SK-N-SH (cell line): ENCODE measurements at regions not wholly inside any gene's neighbourhood (a gene's known extent, or its start where the extent isn't known, plus 50 kb on each side); places are given as distances from the start of the nearest gene placed in this dataset.

Source experiments
- CTCF ChIA-PET: fragments of 300-600, 350-600 bp; formaldehyde crosslinking; extraction: SDS; loops from one replicate; lab custom pipeline; 2021; lab: Yijun Ruan, JAX
- POLR2A ChIA-PET: fragments of 350-600 bp; sonication (Branson Sonifier 250); formaldehyde crosslinking; extraction: SDS; loops from one replicate; lab custom pipeline; 2020; ENCODE audit warnings: antibody characterized with exemption, inconsistent platforms; lab: Yijun Ruan, JAX
- DNase-seq: peaks from one replicate; pipeline ENCODE4 v3.0.0; 2012
- H2AFZ ChIP-seq: fragments of 200-600 bp; sonication (generic); 2 replicates; pipeline ENCODE4 v1.8.1; 2016; ENCODE audit warnings: antibody characterized with exemption, mild to moderate bottlenecking, low read depth
- H3F3A ChIP-seq: fragments of 200-600 bp; sonication (generic); replicated peaks from 2 replicates; pipeline ENCODE3; 2016; ENCODE audit warnings: antibody characterized with exemption, mild to moderate bottlenecking; ENCODE audit not compliant: insufficient read depth
- H3K27ac ChIP-seq, 2 experiments: fragments of 200-500 bp in 1 of 2; fragments of 200-600 bp in 1 of 2; sonication (Bioruptor generic) in 1 of 2; sonication (generic), shearing (Covaris generic) in 1 of 2; 2 replicates each; pipeline versions ENCODE4 v1.5.1 to v1.6.1; 2014 to 2016; ENCODE audit warnings: low read depth in 2 of 2, inconsistent platforms in 1 of 2, low read length in 1 of 2, mild to moderate bottlenecking in 1 of 2, mixed read lengths in 1 of 2
- H3K27me3 ChIP-seq: fragments of 200-600 bp; sonication (generic), shearing (Covaris generic); 2 replicates; pipeline ENCODE4 v1.6.1; 2016; ENCODE audit warnings: mixed run types; ENCODE audit not compliant: insufficient read depth
- H3K36me3 ChIP-seq, 2 experiments: fragments of 200-500 bp in 1 of 2; fragments of 200-600 bp in 1 of 2; sonication (Bioruptor generic) in 1 of 2; sonication (generic) in 1 of 2; replicated peaks in 1 of 2; 2 replicates each; pipeline versions ENCODE3 to v1.5.1; 2014 to 2016; ENCODE audit warnings: low read length in 1 of 2, mild to moderate bottlenecking in 1 of 2; ENCODE audit not compliant: insufficient read depth in 2 of 2, control insufficient read depth in 1 of 2
- H3K4me1 ChIP-seq, 2 experiments: fragments of 200-500 bp in 1 of 2; fragments of 200-600 bp in 1 of 2; sonication (Bioruptor generic) in 1 of 2; sonication (generic), shearing (Covaris generic) in 1 of 2; 2 replicates each; pipeline versions ENCODE4 v1.5.1 to v1.6.1; 2014 to 2016; ENCODE audit warnings: low read depth in 1 of 2, low read length in 1 of 2, mixed run types in 1 of 2; ENCODE audit not compliant: insufficient read depth in 2 of 2, control insufficient read depth in 1 of 2
- H3K4me2 ChIP-seq: fragments of 200-600 bp; sonication (generic), shearing (Covaris generic); 2 replicates; pipeline ENCODE4 v1.6.1; 2017; ENCODE audit warnings: mixed run types
- H3K4me3 ChIP-seq, 2 experiments: fragments of 200-500 bp in 1 of 2; fragments of 200-600 bp in 1 of 2; sonication (Bioruptor generic) in 1 of 2; sonication (generic), shearing (Covaris generic) in 1 of 2; 2 replicates each; pipeline versions ENCODE4 v1.5.1 to v1.8.1; 2014 to 2016; ENCODE audit warnings: low read depth in 2 of 2, inconsistent platforms in 1 of 2, low read length in 1 of 2, mild to moderate bottlenecking in 1 of 2, mixed read lengths in 1 of 2, moderate library complexity in 1 of 2
- H3K79me2 ChIP-seq: fragments of 200-600 bp; sonication (generic); 2 replicates; pipeline ENCODE4 v1.8.1; 2017; ENCODE audit warnings: mild to moderate bottlenecking; ENCODE audit not compliant: insufficient read depth
- H3K9ac ChIP-seq: fragments of 200-600 bp; sonication (generic); 2 replicates; pipeline ENCODE4 v1.6.1; 2017; ENCODE audit warnings: mixed run types
- H3K9me2 ChIP-seq: fragments of 200-600 bp; sonication (generic); 2 replicates; pipeline ENCODE4 v1.6.1; 2017; ENCODE audit warnings: mixed run types
- H3K9me3 ChIP-seq: fragments of 200-600 bp; sonication (generic); 2 replicates; pipeline ENCODE4 v1.6.1; 2017; ENCODE audit warnings: mixed run types, mild to moderate bottlenecking, moderate library complexity
- H4K20me1 ChIP-seq: fragments of 200-600 bp; sonication (generic); 2 replicates; pipeline ENCODE4 v1.6.1; 2017; ENCODE audit warnings: mild to moderate bottlenecking, mixed run types; ENCODE audit not compliant: insufficient read depth
- CHD2 ChIP-seq: fragments of 150-350 bp; IDR thresholded peaks from 2 replicates; pipeline ENCODE4 v1.6.1; 2018; ENCODE audit warnings: low read length; ENCODE audit not compliant: partially characterized antibody
- FOXM1 ChIP-seq: IDR thresholded peaks from 2 replicates; pipeline ENCODE4 v1.4.0; 2012; ENCODE audit warnings: low read depth, mild to moderate bottlenecking
- GABPA ChIP-seq: IDR thresholded peaks from 2 replicates; pipeline ENCODE4 v1.4.0; 2012; ENCODE audit warnings: low read depth, mild to moderate bottlenecking
- GATA2 ChIP-seq: sonication (generic); formaldehyde crosslinking; IDR thresholded peaks from 2 replicates; pipeline ENCODE4 v1.5.0; 2020; ENCODE audit warnings: mild to moderate bottlenecking, missing genetic modification reagents
- MEF2A ChIP-seq: IDR thresholded peaks from 2 replicates; pipeline ENCODE4 v1.4.0; 2012; ENCODE audit warnings: low read depth, borderline replicate concordance
- NFIC ChIP-seq: IDR thresholded peaks from 2 replicates; pipeline ENCODE4 v1.4.0; 2012; ENCODE audit warnings: borderline replicate concordance
- NRF1 ChIP-seq: IDR thresholded peaks from 2 replicates; pipeline ENCODE4 v1.6.1; 2012; ENCODE audit warnings: low read depth, mild to moderate bottlenecking, low read length
- PBX3 ChIP-seq: IDR thresholded peaks from 2 replicates; pipeline ENCODE4; 2012
- RFX5 ChIP-seq: IDR thresholded peaks from 2 replicates; pipeline ENCODE4 v1.6.1; 2012; ENCODE audit warnings: mild to moderate bottlenecking, improper control_type of control experiment, low read length
- RXRA ChIP-seq: IDR thresholded peaks from 2 replicates; pipeline ENCODE4 v1.4.0; 2012; ENCODE audit warnings: low read depth, mild to moderate bottlenecking, borderline replicate concordance
- SMC3 ChIP-seq: IDR thresholded peaks from 2 replicates; pipeline ENCODE4 v1.6.1; 2012; ENCODE audit warnings: low read depth, low read length, improper control_type of control experiment
- TEAD4 ChIP-seq: IDR thresholded peaks from 2 replicates; pipeline ENCODE4 v1.4.0; 2012; ENCODE audit warnings: mild to moderate bottlenecking, borderline replicate concordance; ENCODE audit not compliant: insufficient read depth
- USF2 ChIP-seq: fragments of 150-350 bp; IDR thresholded peaks from 2 replicates; pipeline ENCODE4 v1.6.1; 2017; ENCODE audit warnings: antibody characterized with exemption, low read length, low read depth, borderline replicate concordance
- YY1 ChIP-seq: IDR thresholded peaks from 2 replicates; pipeline ENCODE4 v1.4.0; 2012; ENCODE audit warnings: low read depth, mild to moderate bottlenecking
- ZBTB33 ChIP-seq: IDR thresholded peaks from 2 replicates; pipeline ENCODE4 v1.4.0; 2012; ENCODE audit warnings: low read depth, borderline replicate concordance
- WGBS: methylation state at CpG from one replicate; pipeline ENCODE4 v1.1.6; 2017; ENCODE audit warnings: low lambda C conversion rate; 5-methylcytosine and 5-hydroxymethylcytosine counted together
- TF ChIP-seq, protein P1 (sequence below): IDR thresholded peaks from 2 replicates; pipeline ENCODE4 v1.4.0; 2012; ENCODE audit warnings: low read depth, borderline replicate concordance
- TF ChIP-seq, protein P2 (sequence below): fragments of 150-350 bp; IDR thresholded peaks from 2 replicates; pipeline ENCODE4 v1.6.1; 2016; ENCODE audit warnings: mild to moderate bottlenecking, low read depth, low read length
- TF ChIP-seq, protein P3 (sequence below): fragments of 200-600 bp; sonication (generic); IDR thresholded peaks from 2 replicates; pipeline ENCODE4 v1.6.1; 2017; ENCODE audit warnings: antibody characterized with exemption, mild to moderate bottlenecking, moderate library complexity
- TF ChIP-seq, protein P4 (sequence below): IDR thresholded peaks from 2 replicates; pipeline ENCODE4 v1.4.0; 2012; ENCODE audit warnings: low read depth

GRCh38 chr12:74900232-74900631 is 309.4 kb downstream of the KCNC2 start:
- WGBS, result 53% methylated on average over 4 of the region's 4 CpGs
- Histone ChIP-seq H3K9me3 (no peaks in the 10 kb centered on the region), H3F3A (no peaks in the 10 kb centered on the region), H3K79me2 (no peaks in the 10 kb centered on the region), H2AFZ (no peak overlapping the region), H3K9me2 (no peaks in the 10 kb centered on the region), H4K20me1 (no peaks in the 10 kb centered on the region), H3K4me3 (no peak overlapping the region), H3K9ac (no peak overlapping the region), H3K36me3 (no peaks in the 10 kb centered on the region), H3K4me1 (no peaks in the 10 kb centered on the region), H3K4me2 (no peak overlapping the region), H3K27ac (no peak overlapping the region), H3K27me3 (no peaks in the 10 kb centered on the region)
- CTCF ChIA-PET, result no interaction called here
- TF ChIP-seq ZBTB33 (no peak), SMC3 (no peak), RFX5 (no peak), FOXM1 (no peak), GATA2 (CRISPR knock-in tag) (no peak), PBX3 (no peak), RXRA (no peak), NFIC (no peak), TEAD4 (no peak), CHD2 (no peak), USF2 (no peak), GABPA (no peak), MEF2A (no peak), YY1 (no peak), NRF1 (no peak)
- TF ChIP-seq, protein P1, sequence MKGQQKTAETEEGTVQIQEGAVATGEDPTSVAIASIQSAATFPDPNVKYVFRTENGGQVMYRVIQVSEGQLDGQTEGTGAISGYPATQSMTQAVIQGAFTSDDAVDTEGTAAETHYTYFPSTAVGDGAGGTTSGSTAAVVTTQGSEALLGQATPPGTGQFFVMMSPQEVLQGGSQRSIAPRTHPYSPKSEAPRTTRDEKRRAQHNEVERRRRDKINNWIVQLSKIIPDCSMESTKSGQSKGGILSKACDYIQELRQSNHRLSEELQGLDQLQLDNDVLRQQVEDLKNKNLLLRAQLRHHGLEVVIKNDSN, result no peak
- TF ChIP-seq, protein P2, sequence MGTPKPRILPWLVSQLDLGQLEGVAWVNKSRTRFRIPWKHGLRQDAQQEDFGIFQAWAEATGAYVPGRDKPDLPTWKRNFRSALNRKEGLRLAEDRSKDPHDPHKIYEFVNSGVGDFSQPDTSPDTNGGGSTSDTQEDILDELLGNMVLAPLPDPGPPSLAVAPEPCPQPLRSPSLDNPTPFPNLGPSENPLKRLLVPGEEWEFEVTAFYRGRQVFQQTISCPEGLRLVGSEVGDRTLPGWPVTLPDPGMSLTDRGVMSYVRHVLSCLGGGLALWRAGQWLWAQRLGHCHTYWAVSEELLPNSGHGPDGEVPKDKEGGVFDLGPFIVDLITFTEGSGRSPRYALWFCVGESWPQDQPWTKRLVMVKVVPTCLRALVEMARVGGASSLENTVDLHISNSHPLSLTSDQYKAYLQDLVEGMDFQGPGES, result no peak
- TF ChIP-seq, protein P3, sequence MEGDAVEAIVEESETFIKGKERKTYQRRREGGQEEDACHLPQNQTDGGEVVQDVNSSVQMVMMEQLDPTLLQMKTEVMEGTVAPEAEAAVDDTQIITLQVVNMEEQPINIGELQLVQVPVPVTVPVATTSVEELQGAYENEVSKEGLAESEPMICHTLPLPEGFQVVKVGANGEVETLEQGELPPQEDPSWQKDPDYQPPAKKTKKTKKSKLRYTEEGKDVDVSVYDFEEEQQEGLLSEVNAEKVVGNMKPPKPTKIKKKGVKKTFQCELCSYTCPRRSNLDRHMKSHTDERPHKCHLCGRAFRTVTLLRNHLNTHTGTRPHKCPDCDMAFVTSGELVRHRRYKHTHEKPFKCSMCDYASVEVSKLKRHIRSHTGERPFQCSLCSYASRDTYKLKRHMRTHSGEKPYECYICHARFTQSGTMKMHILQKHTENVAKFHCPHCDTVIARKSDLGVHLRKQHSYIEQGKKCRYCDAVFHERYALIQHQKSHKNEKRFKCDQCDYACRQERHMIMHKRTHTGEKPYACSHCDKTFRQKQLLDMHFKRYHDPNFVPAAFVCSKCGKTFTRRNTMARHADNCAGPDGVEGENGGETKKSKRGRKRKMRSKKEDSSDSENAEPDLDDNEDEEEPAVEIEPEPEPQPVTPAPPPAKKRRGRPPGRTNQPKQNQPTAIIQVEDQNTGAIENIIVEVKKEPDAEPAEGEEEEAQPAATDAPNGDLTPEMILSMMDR, result no peak
- TF ChIP-seq, protein P4, sequence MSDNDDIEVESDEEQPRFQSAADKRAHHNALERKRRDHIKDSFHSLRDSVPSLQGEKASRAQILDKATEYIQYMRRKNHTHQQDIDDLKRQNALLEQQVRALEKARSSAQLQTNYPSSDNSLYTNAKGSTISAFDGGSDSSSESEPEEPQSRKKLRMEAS, result no peak
- no peak for DNase-seq
- POLR2A ChIA-PET, result no interaction called here
